RWPE2 (cell line): ENCODE measurements at regions not wholly inside any gene's neighbourhood (a gene's known extent, or its start where the extent isn't known, plus 50 kb on each side); places are given as distances from the start of the nearest gene placed in this dataset.

ENCODE experiments used
- ATAC-seq: fragments of 200-7000 bp; cut with Tn5 transposase; 3 replicates; pipeline ENCODE4 v1.9.1; 2021; ENCODE audit warnings: low read depth
- DNase-seq: peaks from one replicate; pipeline ENCODE4 v3.0.0-alpha.2; 2020; ENCODE audit warnings: low spot score
- H3K27ac ChIP-seq: fragments of 450-650 bp; 2 replicates; pipeline ENCODE4 v1.5.1; 2017; ENCODE audit warnings: mild to moderate bottlenecking; ENCODE audit not compliant: poor library complexity, severe bottlenecking
- H3K27me3 ChIP-seq: fragments of 250-450 bp; sonication (Bioruptor Pico); 2 replicates; pipeline ENCODE4 v1.5.1; 2021; ENCODE audit warnings: mild to moderate bottlenecking, moderate library complexity; ENCODE audit not compliant: insufficient read depth, poor library complexity, severe bottlenecking
- H3K36me3 ChIP-seq: fragments of 250-450 bp; sonication (Bioruptor Pico); 2 replicates; pipeline ENCODE4 v1.5.1; 2020; ENCODE audit warnings: low read depth, mild to moderate bottlenecking, moderate library complexity
- H3K4me1 ChIP-seq: fragments of 250-450 bp; sonication (Bioruptor Pico); 2 replicates; pipeline ENCODE4 v1.5.1; 2021; ENCODE audit warnings: mild to moderate bottlenecking, moderate library complexity; ENCODE audit not compliant: insufficient read depth, poor library complexity, severe bottlenecking
- H3K4me3 ChIP-seq: fragments of 250-450 bp; sonication (Bioruptor Pico); 2 replicates; pipeline ENCODE4 v1.5.1; 2021; ENCODE audit warnings: mild to moderate bottlenecking, moderate library complexity; ENCODE audit not compliant: severe bottlenecking
- H3K9me3 ChIP-seq: fragments of 250-450 bp; sonication (Bioruptor Pico); 2 replicates; pipeline ENCODE4 v1.5.1; 2021; ENCODE audit warnings: mild to moderate bottlenecking, moderate library complexity; ENCODE audit not compliant: severe bottlenecking
- CTCF ChIP-seq: fragments of 450-650 bp; IDR thresholded peaks from one replicate; pipeline ENCODE4 v1.5.1; 2017; ENCODE audit warnings: mild to moderate bottlenecking, moderate library complexity; ENCODE audit not compliant: poor library complexity, severe bottlenecking

DNA sequence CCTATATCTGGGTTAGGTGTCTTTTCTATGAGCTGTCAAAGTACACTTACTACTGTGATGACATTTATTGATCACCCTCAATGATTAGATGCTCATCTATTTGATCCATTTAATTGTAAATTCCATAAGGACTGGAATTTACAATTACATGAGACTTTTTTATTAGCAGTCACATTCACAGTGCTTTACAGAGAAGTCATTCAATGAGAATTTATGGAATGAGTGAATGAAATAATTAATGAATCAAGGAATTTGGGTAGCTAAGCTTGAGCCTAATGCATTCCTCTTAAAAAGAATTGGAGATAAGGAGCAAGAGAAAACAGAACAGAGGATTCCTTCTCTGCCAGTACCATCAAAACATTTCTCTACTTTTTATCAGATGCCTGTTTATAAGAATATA is 1437.5 kb upstream of the CDH8 start:
- Histone ChIP-seq H3K27me3 (no peaks in the 10 kb centered on the region), H3K9me3 (no peaks in the 10 kb centered on the region), H3K4me3 (no peak overlapping the region), H3K27ac (no peak overlapping the region), H3K36me3 (no peaks in the 10 kb centered on the region), H3K4me1 (no peaks in the 10 kb centered on the region)
- ATAC-seq (no peak), DNase-seq (no peak)
- no peak for TF ChIP-seq CTCF

DNA sequence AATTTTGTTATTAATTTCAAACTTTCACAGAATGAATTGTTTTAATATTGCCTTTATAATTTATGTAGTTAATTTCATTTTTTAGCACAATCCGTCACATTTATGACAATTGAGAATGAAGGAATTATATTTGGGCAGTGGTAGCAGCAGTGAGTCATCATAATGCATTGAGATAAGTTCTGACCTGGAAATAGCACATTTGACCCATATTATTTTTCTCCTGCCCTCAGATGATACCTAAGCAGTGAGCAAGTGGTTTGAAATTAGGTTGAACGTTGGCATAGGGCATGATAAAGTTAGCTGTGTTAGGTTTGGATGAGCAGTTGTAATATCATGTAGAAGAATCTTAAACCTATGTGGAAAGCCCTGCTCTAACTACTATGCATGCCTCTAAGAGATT is 1431.3 kb upstream of the CDH8 start:
- no peak for TF ChIP-seq CTCF
- no peak for ATAC-seq
- H3K4me3 ChIP-seq: no peak overlapping the region

DNA sequence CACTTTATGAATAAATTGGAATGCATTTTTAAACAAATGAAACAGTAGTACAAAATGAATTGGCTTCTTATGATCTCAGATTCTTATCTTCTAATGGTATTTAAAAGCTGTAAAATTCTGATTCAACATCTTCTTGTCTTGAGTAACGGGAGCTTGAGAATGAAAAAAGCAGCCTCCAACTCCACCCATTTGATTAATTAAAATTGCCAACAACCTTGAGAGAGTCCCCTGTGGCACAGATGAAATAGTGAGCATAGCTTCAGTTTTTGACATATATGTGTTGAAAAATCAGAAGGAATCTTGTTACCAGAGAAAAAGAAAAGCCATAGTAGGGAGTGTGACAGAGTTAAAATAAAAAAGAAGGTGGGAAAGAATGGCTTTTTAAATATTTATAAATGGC is 1426.1 kb upstream of the CDH8 start:
- ATAC-seq: no peak
- Histone ChIP-seq H3K36me3 (no peaks in the 10 kb centered on the region), H3K27me3 (no peaks in the 10 kb centered on the region), H3K4me1 (no peaks in the 10 kb centered on the region), H3K27ac (no peak overlapping the region), H3K4me3 (no peak overlapping the region), H3K9me3 (no peaks in the 10 kb centered on the region)
- DNase-seq: no peak
- TF ChIP-seq CTCF: no peak

More for the DNA sequence above, 1431.3 kb upstream of the CDH8 start:
- Histone ChIP-seq H3K27me3 (no peaks in the 10 kb centered on the region), H3K36me3 (no peaks in the 10 kb centered on the region), H3K4me1 (no peaks in the 10 kb centered on the region), H3K9me3 (no peaks in the 10 kb centered on the region), H3K27ac (no peak overlapping the region)
- DNase-seq: no peak

GRCh38 chr16:63461248-63461841 is 1425.1 kb upstream of the CDH8 start:
- H3K36me3 ChIP-seq: no peaks in the 10 kb centered on the region
- H3K27me3 ChIP-seq: no peaks in the 10 kb centered on the region
- H3K27ac ChIP-seq: no peak overlapping the region
- DNase-seq (no peak), ATAC-seq (peak; percentile 40; the same call in 1 of the 3 replicates)
- H3K9me3 ChIP-seq: no peaks in the 10 kb centered on the region
- H3K4me1 ChIP-seq: no peaks in the 10 kb centered on the region
- TF ChIP-seq CTCF: peak; percentile 56
- H3K4me3 ChIP-seq: no peak overlapping the region

DNA sequence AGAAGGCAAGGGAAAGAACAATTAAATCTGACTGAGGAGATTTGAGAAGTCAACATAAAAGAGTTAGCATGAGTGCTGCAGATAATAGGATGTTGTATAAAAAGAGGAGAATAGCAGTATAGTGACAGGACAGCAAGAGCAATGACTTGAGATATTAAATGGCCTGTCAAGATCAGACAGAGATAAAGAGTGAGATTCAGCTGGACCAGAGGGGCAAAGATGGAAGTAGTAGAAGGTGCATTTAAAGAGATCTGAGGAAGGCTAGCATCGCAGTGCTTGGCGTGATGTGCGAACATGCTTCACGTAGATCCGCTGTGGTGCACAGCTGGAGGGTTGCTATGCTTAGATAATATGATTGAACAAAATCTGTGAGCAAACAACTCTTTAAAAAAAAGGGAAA is 1422.6 kb upstream of the CDH8 start:
- DNase-seq (no peak), ATAC-seq (no peak)
- no peaks in the 10 kb centered on the region for H3K36me3 ChIP-seq
- H3K9me3 ChIP-seq: no peaks in the 10 kb centered on the region
- no peak overlapping the region for H3K27ac ChIP-seq
- H3K27me3 ChIP-seq: no peaks in the 10 kb centered on the region
- H3K4me1 ChIP-seq: no peaks in the 10 kb centered on the region
- no peak for TF ChIP-seq CTCF
- H3K4me3 ChIP-seq: no peak overlapping the region
